HCT116 (cell line): ENCODE measurements at regions not wholly inside any gene's neighbourhood (a gene's known extent, or its start where the extent isn't known, plus 50 kb on each side); places are given as distances from the start of the nearest gene placed in this dataset.

Experiments used
- ATAC-seq: fragments of 200-7000 bp; cut with Tn5 transposase; 2 replicates; pipeline ENCODE4 v1.9.1; 2020; ENCODE audit warnings: mild to moderate bottlenecking, moderate library complexity
- BruUV-seq: library from RNA; stranded (reverse); fragments of 400-500 nt; replicated peaks from 2 replicates; lab custom pipeline; 2021; lab: Mats Ljungman, UMichigan
- CTCF ChIA-PET: fragments of 300-600 bp; sonication (Branson Sonifier 250); formaldehyde crosslinking; loops from one replicate; lab custom pipeline; 2021; ENCODE audit warnings: antibody characterized with exemption; lab: Charles Lee
- POLR2A ChIA-PET: fragments of 300-600, 350-600 bp; sonication (Branson Sonifier 250); formaldehyde crosslinking; loops from one replicate; lab custom pipeline; 2021; ENCODE audit warnings: antibody characterized with exemption; lab: Charles Lee
- RAD21 ChIA-PET, 2 experiments: fragments of 300-600 bp; sonication (Branson Sonifier 250); formaldehyde crosslinking; loops; one replicate each; lab custom pipeline; 2023; ENCODE audit warnings: low total read pairs in 2 of 2; ENCODE audit not compliant: uncharacterized antibody in 2 of 2, unreplicated experiment in 2 of 2, low non-redundant PET in 1 of 2; lab: Charles Lee
- DNase-seq: peaks from one replicate; pipeline ENCODE4 v3.0.0-alpha.2; 2010; ENCODE audit warnings: low read depth, low spot score
- H2AFZ ChIP-seq: fragments of 200-600 bp; shearing (Covaris generic), sonication (generic); 2 replicates; pipeline ENCODE4 v1.6.1; 2017; ENCODE audit warnings: low read depth, mixed run types, mixed read lengths, antibody characterized with exemption, low read length; ENCODE audit not compliant: poor library complexity, severe bottlenecking
- H3K27ac ChIP-seq: 2 replicates; pipeline ENCODE4 v1.5.1; 2012; ENCODE audit warnings: low read depth, low read length
- H3K27me3 ChIP-seq: fragments of 200-600 bp; sonication (generic); 2 replicates; pipeline ENCODE4 v1.6.1; 2016; ENCODE audit warnings: mixed run types, low read length, mixed read lengths; ENCODE audit not compliant: insufficient read depth
- H3K36me3 ChIP-seq, 2 experiments: fragments of 200-500 bp in 1 of 2; fragments of 200-600 bp in 1 of 2; sonication (Bioruptor generic) in 1 of 2; sonication (generic) in 1 of 2; 2 replicates each; pipeline versions ENCODE4 v1.5.1 to v1.6.1; 2014 to 2016; ENCODE audit warnings: low read length in 2 of 2, inconsistent platforms in 1 of 2, mixed read lengths in 1 of 2, mixed run types in 1 of 2; ENCODE audit not compliant: insufficient read depth in 2 of 2, control insufficient read depth in 1 of 2
- H3K4me1 ChIP-seq, 2 experiments: fragments of 200-600 bp in 1 of 2; sonication (generic) in 1 of 2; 2 replicates each; pipeline versions ENCODE4 v1.5.1 to v1.6.1; 2012 to 2017; ENCODE audit warnings: low read length in 2 of 2, inconsistent platforms in 1 of 2, mild to moderate bottlenecking in 1 of 2, mixed read lengths in 1 of 2, mixed run types in 1 of 2, moderate library complexity in 1 of 2; ENCODE audit not compliant: insufficient read depth in 2 of 2, control insufficient read depth in 1 of 2
- H3K4me2 ChIP-seq: fragments of 200-600 bp; sonication (generic); 2 replicates; pipeline ENCODE4 v1.6.1; 2017; ENCODE audit warnings: mixed run types, low read length, mixed read lengths
- H3K4me3 ChIP-seq, 2 experiments: fragments of 200-600 bp in 1 of 2; sonication (generic) in 1 of 2; replicated peaks in 1 of 2; 2 replicates each; pipeline ENCODE4 v1.5.1; 2011 to 2016; ENCODE audit warnings: low read length in 2 of 2, control low read depth in 1 of 2, low read depth in 1 of 2, mild to moderate bottlenecking in 1 of 2, mixed read lengths in 1 of 2, mixed run types in 1 of 2
- H3K79me2 ChIP-seq: fragments of 200-600 bp; sonication (generic); 2 replicates; pipeline ENCODE4 v1.6.1; 2017; ENCODE audit warnings: mild to moderate bottlenecking, mixed run types, low read length, moderate library complexity, mixed read lengths; ENCODE audit not compliant: insufficient read depth
- H3K9ac ChIP-seq: fragments of 200-600 bp; sonication (generic); 2 replicates; pipeline ENCODE4 v1.6.1; 2016; ENCODE audit warnings: low read length, mixed read lengths
- H3K9me2 ChIP-seq: fragments of 200-600 bp; sonication (generic), shearing (Covaris generic); 2 replicates; pipeline ENCODE4 v1.6.1; 2017; ENCODE audit warnings: mixed run types, mild to moderate bottlenecking, moderate library complexity; ENCODE audit not compliant: insufficient read depth
- H3K9me3 ChIP-seq, 2 experiments: fragments of 200-500 bp in 1 of 2; fragments of 200-600 bp in 1 of 2; sonication (Bioruptor generic) in 1 of 2; sonication (generic) in 1 of 2; 2 replicates each; pipeline ENCODE4 v1.6.1; 2014 to 2017; ENCODE audit warnings: low read length in 2 of 2, mixed read lengths in 2 of 2, inconsistent platforms in 1 of 2, low read depth in 1 of 2, mild to moderate bottlenecking in 1 of 2, mixed run types in 1 of 2, moderate library complexity in 1 of 2; ENCODE audit not compliant: control insufficient read depth in 1 of 2, insufficient read depth in 1 of 2
- H4K20me1 ChIP-seq: fragments of 200-600 bp; sonication (generic), shearing (Covaris generic); 2 replicates; pipeline ENCODE4 v1.6.1; 2017; ENCODE audit warnings: mixed run types, mild to moderate bottlenecking, moderate library complexity; ENCODE audit not compliant: insufficient read depth
- EGR1 ChIP-seq: IDR thresholded peaks from 2 replicates; pipeline ENCODE4 v1.6.1; 2012; ENCODE audit warnings: low read depth
- FOSL1 ChIP-seq: IDR thresholded peaks from 2 replicates; pipeline ENCODE4 v1.6.1; 2012; ENCODE audit warnings: low read depth
- MAX ChIP-seq: IDR thresholded peaks from 2 replicates; pipeline ENCODE4 v1.6.1; 2012
- POLR2AphosphoS5 ChIP-seq: IDR thresholded peaks from 2 replicates; pipeline ENCODE4 v1.6.1; 2011; ENCODE audit warnings: mild to moderate bottlenecking, low read depth, low read length, moderate library complexity
- SRF ChIP-seq: IDR thresholded peaks from 2 replicates; pipeline ENCODE4 v1.6.1; 2012; ENCODE audit warnings: low read depth
- ZNF274 ChIP-seq: fragments of 200-500 bp; sonication (Bioruptor generic); IDR thresholded peaks from 2 replicates; pipeline ENCODE4 v1.6.1; 2014; ENCODE audit warnings: mild to moderate bottlenecking, low read depth, low read length, inconsistent platforms
- intact Hi-C: fragments of 100-400 bp; cut with micrococcal nuclease; formaldehyde crosslinking; loops from 2 replicates; pipeline ENCODE4 v1.10.0; 2022
- TF ChIP-seq, protein P1 (sequence below): IDR thresholded peaks from 2 replicates; pipeline ENCODE4 v1.6.1; 2012

DNA sequence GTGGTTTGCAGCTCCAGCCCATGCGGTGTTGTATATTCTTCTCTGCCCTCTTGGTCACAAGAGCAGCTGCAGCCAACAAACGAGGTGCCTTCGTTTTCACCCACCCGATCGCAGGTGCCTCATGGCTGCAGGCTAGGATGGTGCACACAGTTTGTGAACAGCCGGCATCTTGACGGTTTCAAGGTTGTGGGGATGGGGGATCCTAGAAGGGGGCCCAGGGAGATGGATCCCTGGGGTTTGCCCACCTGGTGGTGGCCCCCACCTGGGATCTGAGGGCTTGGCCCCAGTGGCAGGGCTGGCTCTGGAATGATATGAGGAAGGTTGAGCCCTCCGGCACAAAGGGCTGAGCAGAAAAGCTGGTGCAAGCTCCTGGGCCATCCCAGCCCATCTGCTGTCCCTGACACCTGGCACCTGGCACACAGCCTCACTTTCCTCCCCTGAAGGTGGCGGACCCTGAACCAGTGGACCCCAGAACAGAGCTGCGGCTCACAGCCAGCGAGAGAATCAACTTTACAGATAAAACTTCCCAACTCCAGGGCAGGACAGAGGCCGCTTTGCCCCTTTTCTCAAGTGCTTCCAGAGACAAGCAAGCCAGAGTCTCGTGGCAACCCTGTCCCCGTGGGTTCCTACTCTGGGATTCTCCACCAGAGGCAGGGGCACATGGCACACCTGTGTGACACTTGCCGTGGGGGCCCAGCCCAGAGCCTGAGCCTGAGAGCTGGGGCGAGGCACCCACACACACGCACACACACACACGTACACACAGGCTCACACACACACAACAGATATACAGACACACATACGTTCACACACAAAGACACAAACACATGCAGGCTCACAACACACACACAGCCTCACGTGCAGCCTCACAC lies 177.3 kb upstream of the PPP2R2D start:
- BruUV-seq = no TSS peak
- RAD21 ChIA-PET = no interaction called here
- H3K4me1 ChIP-seq = no peaks in the 10 kb centered on the region

DNA sequence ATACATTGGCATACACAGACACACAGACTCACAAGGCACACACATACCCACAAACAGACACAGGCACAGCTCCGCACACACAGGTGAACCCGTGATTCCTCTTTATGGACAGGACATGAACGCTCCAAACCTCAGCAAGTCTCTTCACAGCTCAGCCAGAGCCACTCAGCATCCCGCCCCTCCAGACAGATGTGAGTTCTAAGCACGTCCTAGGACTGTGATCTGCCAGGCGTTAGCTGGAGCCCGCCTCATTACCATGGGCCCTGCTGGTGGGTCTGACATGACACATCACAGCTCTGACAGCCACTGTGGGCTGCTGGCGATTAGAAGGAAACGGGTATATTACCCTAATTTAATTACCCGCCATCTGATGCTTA lies 176.7 kb upstream of the PPP2R2D start:
- DNase-seq (no peak), ATAC-seq (no peak)
- H3K4me2 ChIP-seq = no peak overlapping the region
- H3K27me3 ChIP-seq = no peaks in the 10 kb centered on the region
- no peaks in the 10 kb centered on the region for H3K36me3 ChIP-seq
- no peaks in the 10 kb centered on the region for H3K9me3 ChIP-seq
- no peak overlapping the region for H3K27ac ChIP-seq
- H3K9me2 ChIP-seq = no peaks in the 10 kb centered on the region
- H3K9ac ChIP-seq = no peak overlapping the region
- ChIA-PET POLR2A (no interaction called here), CTCF (no interaction called here), RAD21 (no interaction called here)
- H3K79me2 ChIP-seq = no peaks in the 10 kb centered on the region
- no peaks in the 10 kb centered on the region for H4K20me1 ChIP-seq
- BruUV-seq = no TSS peak
- no peak overlapping the region for H2AFZ ChIP-seq
- no peaks in the 10 kb centered on the region for H3K4me1 ChIP-seq
- intact Hi-C loops = no loop called here
- H3K4me3 ChIP-seq = no peak overlapping the region
- no peak for TF ChIP-seq FOSL1
- TF ChIP-seq, protein P1, sequence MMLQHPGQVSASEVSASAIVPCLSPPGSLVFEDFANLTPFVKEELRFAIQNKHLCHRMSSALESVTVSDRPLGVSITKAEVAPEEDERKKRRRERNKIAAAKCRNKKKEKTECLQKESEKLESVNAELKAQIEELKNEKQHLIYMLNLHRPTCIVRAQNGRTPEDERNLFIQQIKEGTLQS = no peak
- TF ChIP-seq EGR1 = no peak

More for the DNA sequence above, 177.3 kb upstream of the PPP2R2D start:
- TF ChIP-seq POLR2AphosphoS5 (no peak), MAX (no peak), ZNF274 (no peak), SRF (no peak)
- TF ChIP-seq, all 23 proteins: peak for 0
- ATAC-seq (no peak), DNase-seq (no peak)
- Histone ChIP-seq H3K79me2 (no peaks in the 10 kb centered on the region), H3K36me3 (no peaks in the 10 kb centered on the region), H3K4me2 (no peak overlapping the region), H3K4me3 (no peak overlapping the region), H3K27me3 (no peaks in the 10 kb centered on the region), H4K20me1 (no peaks in the 10 kb centered on the region), H2AFZ (no peak overlapping the region), H3K9me2 (no peaks in the 10 kb centered on the region), H3K9ac (no peak overlapping the region), H3K27ac (no peak overlapping the region), H3K9me3 (no peaks in the 10 kb centered on the region)
- CTCF ChIA-PET = no interaction called here
- POLR2A ChIA-PET = no interaction called here
- intact Hi-C loops = no loop called here
